Tibial artery (tissue), 4 donors: ENCODE measurements at regions not wholly inside any gene's neighbourhood (a gene's known extent, or its start where the extent isn't known, plus 50 kb on each side); places are given as distances from the start of the nearest gene placed in this dataset.

Source experiments
- DNase-seq, 2 donors: peaks; one replicate each; pipeline ENCODE4 v3.0.0-alpha.2; 2019
- H3K27ac ChIP-seq, 2 donors: fragments of 200-600 bp; sonication (generic) in 1 of 2; 1 replicate in 1 of 2; 2 replicates in 1 of 2; pipeline ENCODE4 v1.5.1; 2018 to 2019; ENCODE audit warnings: mild to moderate bottlenecking in 1 of 2
- H3K27me3 ChIP-seq, 2 donors: fragments of 200-600 bp; sonication (generic) in 1 of 2; one replicate each; pipeline versions ENCODE4 v1.5.1 to v1.6.0; 2016 to 2019
- H3K36me3 ChIP-seq, 3 donors: fragments of 200-600 bp; sonication (generic) in 2 of 3; one replicate each; pipeline ENCODE4 v1.5.1; 2016 to 2019; ENCODE audit warnings: mild to moderate bottlenecking in 2 of 3
- H3K4me1 ChIP-seq, 4 donors: fragments of 200-600 bp; sonication (generic) in 2 of 4; 1 replicate in 3 of 4; 2 replicates in 1 of 4; pipeline ENCODE4 v1.5.1; 2016 to 2019
- H3K4me3 ChIP-seq, 2 donors: fragments of 200-600 bp; sonication (generic) in 1 of 2; 1 replicate in 1 of 2; 2 replicates in 1 of 2; pipeline ENCODE4 v1.5.1; 2018 to 2019; ENCODE audit warnings: mild to moderate bottlenecking in 2 of 2
- H3K9me3 ChIP-seq, 3 donors: fragments of 200-600 bp; sonication (generic) in 1 of 3; one replicate each; pipeline ENCODE4 v1.5.1; 2016 to 2019
- CTCF ChIP-seq, 2 experiments: fragments of 200-600 bp in 1 of 2; fragments of 450-650 bp in 1 of 2; IDR thresholded peaks; one replicate each; pipeline ENCODE4 v1.5.1; 2017 to 2019; ENCODE audit warnings: antibody characterized with exemption in 2 of 2, mild to moderate bottlenecking in 1 of 2, moderate library complexity in 1 of 2
- intact Hi-C: fragments of 100-400 bp; cut with DNase I; formaldehyde crosslinking; loops from one replicate; pipeline ENCODE4 v1.15.0; 2023; ENCODE audit warnings: low total_unique reads

GRCh38 chr16:9546438-9546786 lies 455.0 kb downstream of the HAPSTR1 start:
- no peak overlapping the region for H3K4me3 ChIP-seq
- no peaks in the 10 kb centered on the region for H3K36me3 ChIP-seq
- H3K27ac ChIP-seq = no peak overlapping the region
- H3K9me3 ChIP-seq = peaks cover 0 to 6% (median 0%) of the 10 kb centered on the region in 3 donors
- intact Hi-C loops = no loop called here
- H3K27me3 ChIP-seq = no peaks in the 10 kb centered on the region
- no peak for DNase-seq
- TF ChIP-seq CTCF (IDR thresholded peaks at IDR 0.05) = no peak
- H3K4me1 ChIP-seq = no peaks in the 10 kb centered on the region

GRCh38 chr16:9549487-9549886 lies 458.0 kb downstream of the HAPSTR1 start:
- Histone ChIP-seq H3K27me3 (no peaks in the 10 kb centered on the region), H3K9me3 (peaks cover 0 to 7% (median 7%) of the 10 kb centered on the region in 3 donors), H3K27ac (no peak overlapping the region), H3K36me3 (no peaks in the 10 kb centered on the region), H3K4me3 (no peak overlapping the region), H3K4me1 (no peaks in the 10 kb centered on the region)
- no peak for DNase-seq
- no peak for TF ChIP-seq CTCF (IDR thresholded peaks at IDR 0.05)
- intact Hi-C loops = no loop called here

GRCh38 chr16:9555051-9555450 lies 463.6 kb downstream of the HAPSTR1 start:
- H3K9me3 ChIP-seq = peaks cover 0 to 13% (median 11%) of the 10 kb centered on the region in 3 donors
- intact Hi-C loops = no loop called here
- TF ChIP-seq CTCF (IDR thresholded peaks at IDR 0.05) = no peak
- no peaks in the 10 kb centered on the region for H3K4me1 ChIP-seq
- H3K4me3 ChIP-seq = no peak overlapping the region
- DNase-seq = no peak
- no peaks in the 10 kb centered on the region for H3K27me3 ChIP-seq
- no peaks in the 10 kb centered on the region for H3K36me3 ChIP-seq
- no peak overlapping the region for H3K27ac ChIP-seq

- no peak for TF ChIP-seq CTCF (IDR thresholded peaks at IDR 0.05)
- no peak overlapping the region for H3K4me3 ChIP-seq
- intact Hi-C loops = no loop called here
Observed at GRCh38 chr16:9556949-9557665, 465.7 kb downstream of the HAPSTR1 start.

GRCh38 chr16:9557713-9558112 lies 466.3 kb downstream of the HAPSTR1 start:
- H3K27ac ChIP-seq = no peak overlapping the region
- intact Hi-C loops = no loop called here
- H3K9me3 ChIP-seq = peaks cover 0 to 13% (median 5%) of the 10 kb centered on the region in 3 donors

More at GRCh38 chr16:9556949-9557665, 465.7 kb downstream of the HAPSTR1 start:
- Histone ChIP-seq H3K27ac (no peak overlapping the region), H3K27me3 (no peaks in the 10 kb centered on the region), H3K9me3 (peaks cover 0 to 13% (median 5%) of the 10 kb centered on the region in 3 donors), H3K36me3 (no peaks in the 10 kb centered on the region), H3K4me1 (no peaks in the 10 kb centered on the region)
- DNase-seq = no peak

More at GRCh38 chr16:9557713-9558112, 466.3 kb downstream of the HAPSTR1 start:
- H3K4me3 ChIP-seq = no peak overlapping the region
- H3K4me1 ChIP-seq = no peaks in the 10 kb centered on the region
- no peaks in the 10 kb centered on the region for H3K27me3 ChIP-seq
- no peaks in the 10 kb centered on the region for H3K36me3 ChIP-seq
- no peak for TF ChIP-seq CTCF (IDR thresholded peaks at IDR 0.05)
- no peak for DNase-seq
